ENCODE measurements at regions not wholly inside any gene's neighbourhood (a gene's known extent, or its start where the extent isn't known, plus 50 kb on each side); places are given as distances from the start of the nearest gene placed in this dataset.

- ATAC-seq (ENCODE audit: low read depth) (no peak), DNase-seq (ENCODE audit: low spot score) (no peak)
- Histone ChIP-seq H3K4me1 (ENCODE audit: insufficient read depth, poor library complexity, severe bottlenecking) (no peaks in the 10 kb centered on the region), H3K27me3 (ENCODE audit: insufficient read depth, poor library complexity, severe bottlenecking) (no peaks in the 10 kb centered on the region), H3K27ac (ENCODE audit: poor library complexity, severe bottlenecking) (no peak overlapping the region), H3K9me3 (ENCODE audit: severe bottlenecking) (peaks cover 4% of the 10 kb centered on the region), H3K36me3 (ENCODE audit: low read depth) (no peaks in the 10 kb centered on the region), H3K4me3 (ENCODE audit: severe bottlenecking) (no peak overlapping the region)
- TF ChIP-seq CTCF (IDR thresholded peaks at IDR 0.05; ENCODE audit: poor library complexity, severe bottlenecking), result no peak
Observed at GRCh38 chr19:28656644-28657043, 556.3 kb downstream of the UQCRFS1 start.

GRCh38 chr19:28655054-28655453 lies 557.9 kb downstream of the UQCRFS1 start:
- no peak for TF ChIP-seq CTCF (IDR thresholded peaks at IDR 0.05; ENCODE audit: poor library complexity, severe bottlenecking)
- Histone ChIP-seq H3K9me3 (ENCODE audit: severe bottlenecking) (peaks cover 4% of the 10 kb centered on the region), H3K4me1 (ENCODE audit: insufficient read depth, poor library complexity, severe bottlenecking) (no peaks in the 10 kb centered on the region), H3K27ac (ENCODE audit: poor library complexity, severe bottlenecking) (no peak overlapping the region), H3K36me3 (ENCODE audit: low read depth) (no peaks in the 10 kb centered on the region), H3K4me3 (ENCODE audit: severe bottlenecking) (no peak overlapping the region), H3K27me3 (ENCODE audit: insufficient read depth, poor library complexity, severe bottlenecking) (no peaks in the 10 kb centered on the region)
- DNase-seq (ENCODE audit: low spot score), result no peak
- ATAC-seq (ENCODE audit: low read depth), result no peak

GRCh38 chr19:28652765-28653164 lies 560.2 kb downstream of the UQCRFS1 start:
- Histone ChIP-seq H3K27ac (ENCODE audit: poor library complexity, severe bottlenecking) (no peak overlapping the region), H3K36me3 (ENCODE audit: low read depth) (no peaks in the 10 kb centered on the region), H3K4me3 (ENCODE audit: severe bottlenecking) (no peak overlapping the region), H3K9me3 (ENCODE audit: severe bottlenecking) (no peaks in the 10 kb centered on the region), H3K4me1 (ENCODE audit: insufficient read depth, poor library complexity, severe bottlenecking) (no peaks in the 10 kb centered on the region), H3K27me3 (ENCODE audit: insufficient read depth, poor library complexity, severe bottlenecking) (no peaks in the 10 kb centered on the region)
- TF ChIP-seq CTCF (IDR thresholded peaks at IDR 0.05; ENCODE audit: poor library complexity, severe bottlenecking), result no peak
- ATAC-seq (ENCODE audit: low read depth) (no peak), DNase-seq (ENCODE audit: low spot score) (no peak)

- H3K4me1 ChIP-seq (ENCODE audit: insufficient read depth, poor library complexity, severe bottlenecking), result no peaks in the 10 kb centered on the region
- no peaks in the 10 kb centered on the region for H3K9me3 ChIP-seq (ENCODE audit: severe bottlenecking)
- no peak for TF ChIP-seq CTCF (IDR thresholded peaks at IDR 0.05; ENCODE audit: poor library complexity, severe bottlenecking)
- DNase-seq (ENCODE audit: low spot score) (no peak), ATAC-seq (ENCODE audit: low read depth) (no peak)
- no peak overlapping the region for H3K27ac ChIP-seq (ENCODE audit: poor library complexity, severe bottlenecking)
- H3K27me3 ChIP-seq (ENCODE audit: insufficient read depth, poor library complexity, severe bottlenecking), result no peaks in the 10 kb centered on the region
- H3K4me3 ChIP-seq (ENCODE audit: severe bottlenecking), result no peak overlapping the region
- H3K36me3 ChIP-seq (ENCODE audit: low read depth), result no peaks in the 10 kb centered on the region
Observed at GRCh38 chr19:28646629-28647028, 566.3 kb downstream of the UQCRFS1 start.

GRCh38 chr19:28644169-28644775 lies 568.7 kb downstream of the UQCRFS1 start:
- Histone ChIP-seq H3K36me3 (ENCODE audit: low read depth) (no peaks in the 10 kb centered on the region), H3K27me3 (ENCODE audit: insufficient read depth, poor library complexity, severe bottlenecking) (no peaks in the 10 kb centered on the region), H3K4me3 (ENCODE audit: severe bottlenecking) (no peak overlapping the region), H3K9me3 (ENCODE audit: severe bottlenecking) (no peaks in the 10 kb centered on the region), H3K27ac (ENCODE audit: poor library complexity, severe bottlenecking) (no peak overlapping the region), H3K4me1 (ENCODE audit: insufficient read depth, poor library complexity, severe bottlenecking) (no peaks in the 10 kb centered on the region)
- ATAC-seq (ENCODE audit: low read depth), result no peak
- no peak for DNase-seq (ENCODE audit: low spot score)
- no peak for TF ChIP-seq CTCF (IDR thresholded peaks at IDR 0.05; ENCODE audit: poor library complexity, severe bottlenecking)
